ENCODE measurements at regions not wholly inside any gene's neighbourhood (a gene's known extent, or its start where the extent isn't known, plus 50 kb on each side); places are given as distances from the start of the nearest gene placed in this dataset.

GRCh38 chr2:217189131-217189530, 329.3 kb upstream of the TNP1 start (continued):
- TF ChIP-seq ZNF407 (CRISPR knock-in tag; IDR thresholded peaks at IDR 0.05; ENCODE audit: not compliant biosample characterization) (no peak), ZNF224 (CRISPR knock-in tag; IDR thresholded peaks at IDR 0.05) (no peak), ZNF460 (CRISPR knock-in tag; IDR thresholded peaks at IDR 0.05; ENCODE audit: borderline replicate concordance) (no peak), IKZF1 (IDR thresholded peaks at IDR 0.05) (no peak), ZNF160 (CRISPR knock-in tag; IDR thresholded peaks at IDR 0.05) (no peak), NCOA2 (CRISPR knock-in tag; IDR thresholded peaks at IDR 0.05) (no peak), HDAC1 (CRISPR knock-in tag; IDR thresholded peaks at IDR 0.05) (no peak), LRRFIP1 (CRISPR knock-in tag; conservative IDR thresholded peaks at IDR 0.05) (no peak), KLF13 (CRISPR knock-in tag; IDR thresholded peaks at IDR 0.05) (no peak), MIXL1 (CRISPR knock-in tag; IDR thresholded peaks at IDR 0.05) (no peak), ZNF549 (CRISPR knock-in tag; IDR thresholded peaks at IDR 0.05) (no peak), MED13 (CRISPR knock-in tag; IDR thresholded peaks at IDR 0.05) (no peak), HNF1B (CRISPR knock-in tag; IDR thresholded peaks at IDR 0.05) (no peak), ZNF335 (CRISPR knock-in tag; IDR thresholded peaks at IDR 0.05) (no peak)
